ENCODE measurements at regions not wholly inside any gene's neighbourhood (a gene's known extent, or its start where the extent isn't known, plus 50 kb on each side); places are given as distances from the start of the nearest gene placed in this dataset.
A peak's percentile ranks its signal among the peaks of the same experiment; 100 is the strongest.

- TF ChIP-seq, protein P1, sequence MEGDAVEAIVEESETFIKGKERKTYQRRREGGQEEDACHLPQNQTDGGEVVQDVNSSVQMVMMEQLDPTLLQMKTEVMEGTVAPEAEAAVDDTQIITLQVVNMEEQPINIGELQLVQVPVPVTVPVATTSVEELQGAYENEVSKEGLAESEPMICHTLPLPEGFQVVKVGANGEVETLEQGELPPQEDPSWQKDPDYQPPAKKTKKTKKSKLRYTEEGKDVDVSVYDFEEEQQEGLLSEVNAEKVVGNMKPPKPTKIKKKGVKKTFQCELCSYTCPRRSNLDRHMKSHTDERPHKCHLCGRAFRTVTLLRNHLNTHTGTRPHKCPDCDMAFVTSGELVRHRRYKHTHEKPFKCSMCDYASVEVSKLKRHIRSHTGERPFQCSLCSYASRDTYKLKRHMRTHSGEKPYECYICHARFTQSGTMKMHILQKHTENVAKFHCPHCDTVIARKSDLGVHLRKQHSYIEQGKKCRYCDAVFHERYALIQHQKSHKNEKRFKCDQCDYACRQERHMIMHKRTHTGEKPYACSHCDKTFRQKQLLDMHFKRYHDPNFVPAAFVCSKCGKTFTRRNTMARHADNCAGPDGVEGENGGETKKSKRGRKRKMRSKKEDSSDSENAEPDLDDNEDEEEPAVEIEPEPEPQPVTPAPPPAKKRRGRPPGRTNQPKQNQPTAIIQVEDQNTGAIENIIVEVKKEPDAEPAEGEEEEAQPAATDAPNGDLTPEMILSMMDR (IDR thresholded peaks at IDR 0.05; ENCODE audit: insufficient read depth, low read depth, low read length) = no peak
- DNase-seq (ENCODE audit: low read depth) = no peak
- H3K4me3 ChIP-seq (ENCODE audit: low read depth, low read length) = no peak overlapping the region
Measured at GRCh38 chr13:86579662-86580061, 780.4 kb upstream of the SLITRK6 start.

- TF ChIP-seq, protein P1 (IDR thresholded peaks at IDR 0.05; ENCODE audit: insufficient read depth, low read depth, low read length) = no peak
- no peak for DNase-seq (ENCODE audit: low read depth)
- H3K4me3 ChIP-seq (ENCODE audit: low read depth, low read length) = no peak overlapping the region
Measured at GRCh38 chr13:86581706-86582105, 782.5 kb upstream of the SLITRK6 start.

GRCh38 chr13:86584301-86584700 is 785.1 kb upstream of the SLITRK6 start:
- TF ChIP-seq, protein P1 (IDR thresholded peaks at IDR 0.05; ENCODE audit: insufficient read depth, low read depth, low read length) = no peak
- DNase-seq (ENCODE audit: low read depth) = no peak
- H3K4me3 ChIP-seq (ENCODE audit: low read depth, low read length) = no peak overlapping the region

DNA sequence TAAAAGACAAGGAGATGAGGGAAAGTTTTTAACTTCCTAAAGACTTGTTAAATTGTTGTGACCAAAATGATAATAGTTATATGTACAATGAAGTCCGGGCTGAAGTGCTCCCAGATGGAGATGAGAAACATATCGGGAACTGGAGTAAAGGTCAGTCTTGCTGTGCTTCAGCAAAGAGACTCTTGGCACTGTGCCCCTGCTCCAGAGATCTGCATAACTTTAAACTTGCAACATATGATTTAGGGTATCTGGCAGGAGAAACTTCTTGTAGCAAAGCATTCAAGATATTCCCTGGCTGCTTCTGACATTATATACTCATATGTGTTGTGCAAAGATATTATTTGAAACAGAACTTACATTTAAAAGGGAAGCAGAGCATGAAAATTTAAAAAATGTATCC is 786.6 kb upstream of the SLITRK6 start:
- H3K4me3 ChIP-seq (ENCODE audit: low read depth, low read length) = no peak overlapping the region
- peak; percentile 47 for DNase-seq (ENCODE audit: low read depth)
- TF ChIP-seq, protein P1 (IDR thresholded peaks at IDR 0.05; ENCODE audit: insufficient read depth, low read depth, low read length) = no peak

- no peak for DNase-seq (ENCODE audit: low read depth)
- TF ChIP-seq, protein P1 (IDR thresholded peaks at IDR 0.05; ENCODE audit: insufficient read depth, low read depth, low read length) = no peak
- H3K4me3 ChIP-seq (ENCODE audit: low read depth, low read length) = no peak overlapping the region
Measured at GRCh38 chr13:86591862-86592261, 792.6 kb upstream of the SLITRK6 start.

GRCh38 chr13:86601351-86601750 is 802.1 kb upstream of the SLITRK6 start:
- no peak for DNase-seq (ENCODE audit: low read depth)
- TF ChIP-seq, protein P1 (IDR thresholded peaks at IDR 0.05; ENCODE audit: insufficient read depth, low read depth, low read length) = no peak
- H3K4me3 ChIP-seq (ENCODE audit: low read depth, low read length) = no peak overlapping the region

DNA sequence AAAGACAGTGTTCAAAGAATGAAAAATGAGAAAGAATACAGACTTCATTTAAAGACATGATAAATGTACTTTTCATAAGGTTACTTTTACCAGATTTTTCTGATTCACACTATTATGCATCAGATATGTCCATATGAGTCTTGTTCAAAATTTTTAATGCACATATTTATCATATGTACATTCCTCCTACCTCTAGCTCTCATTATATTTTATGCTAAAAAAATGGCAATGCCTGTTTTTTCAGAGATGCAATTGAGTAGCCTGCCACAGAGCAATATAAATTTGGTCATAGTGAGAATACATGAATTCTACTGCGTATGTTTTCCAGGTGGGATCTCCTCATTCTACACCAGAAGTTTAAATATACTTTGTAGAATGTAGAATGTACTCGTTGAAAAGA is 807.0 kb upstream of the SLITRK6 start:
- TF ChIP-seq, protein P1 (IDR thresholded peaks at IDR 0.05; ENCODE audit: insufficient read depth, low read depth, low read length) = no peak
- no peak overlapping the region for H3K4me3 ChIP-seq (ENCODE audit: low read depth, low read length)
- no peak for DNase-seq (ENCODE audit: low read depth)
